Naive thymus-derived CD4-positive, alpha-beta T cell (primary cell): ENCODE measurements at regions not wholly inside any gene's neighbourhood (a gene's known extent, or its start where the extent isn't known, plus 50 kb on each side); places are given as distances from the start of the nearest gene placed in this dataset.

Experiments
- ATAC-seq: fragments of 150-1000 bp; cut with Tn5 transposase; 2 replicates; pipeline ENCODE4 v1.10.0; 2021; ENCODE audit warnings: mild to moderate bottlenecking, moderate library complexity
- CTCF ChIA-PET: fragments of 350-600 bp; sonication (Branson Sonifier 250); formaldehyde crosslinking; loops from one replicate; lab custom pipeline; 2021; ENCODE audit warnings: antibody characterized with exemption; lab: Charles Lee
- POLR2A ChIA-PET: fragments of 350-600 bp; sonication (Branson Sonifier 250); formaldehyde crosslinking; loops from one replicate; lab custom pipeline; 2021; ENCODE audit warnings: antibody characterized with exemption, inconsistent platforms; lab: Charles Lee
- DNase-seq, 9 donors: peaks; one replicate each; pipeline versions ENCODE4 v3.0.0 to v3.0.0-alpha.2; 2020 to 2022; ENCODE audit warnings: mixed read lengths in 1 of 9
- H3K27ac ChIP-seq: one replicate; pipeline ENCODE4 v1.7.0; 2013; ENCODE audit warnings: mild to moderate bottlenecking, low read depth, low read length, moderate library complexity
- H3K27me3 ChIP-seq, 2 donors: one replicate each; pipeline ENCODE4 v1.7.0; 2013; ENCODE audit warnings: low read length in 2 of 2, mild to moderate bottlenecking in 2 of 2, moderate library complexity in 2 of 2; ENCODE audit not compliant: control insufficient read depth in 2 of 2, insufficient read depth in 2 of 2
- H3K36me3 ChIP-seq, 3 experiments: 1 replicate in 2 of 3; 2 replicates in 1 of 3; pipeline ENCODE4 v1.7.0; 2013; ENCODE audit warnings: low read length in 3 of 3, mild to moderate bottlenecking in 3 of 3, moderate library complexity in 1 of 3; ENCODE audit not compliant: insufficient read depth in 3 of 3, control insufficient read depth in 2 of 3
- H3K4me1 ChIP-seq, 2 donors: one replicate each; pipeline ENCODE4 v1.7.0; 2013; ENCODE audit warnings: low read length in 2 of 2, mild to moderate bottlenecking in 2 of 2, moderate library complexity in 1 of 2; ENCODE audit not compliant: control insufficient read depth in 2 of 2, insufficient read depth in 2 of 2
- H3K4me3 ChIP-seq: 2 replicates; pipeline ENCODE4 v1.7.0; 2013; ENCODE audit warnings: mild to moderate bottlenecking, low read length
- H3K9me3 ChIP-seq, 3 experiments: 1 replicate in 2 of 3; 2 replicates in 1 of 3; pipeline ENCODE4 v1.7.0; 2013; ENCODE audit warnings: low read length in 3 of 3; ENCODE audit not compliant: control insufficient read depth in 2 of 3
- H3K27ac Mint-ChIP-seq, 9 donors: one replicate each; pipeline ENCODE4 v1.8.0; 2020 to 2022; ENCODE audit warnings: mixed read lengths in 9 of 9, mild to moderate bottlenecking in 8 of 9, moderate library complexity in 5 of 9, inconsistent platforms in 2 of 9
- H3K27me3 Mint-ChIP-seq, 5 donors: one replicate each; pipeline ENCODE4 v1.8.0; 2021 to 2022; ENCODE audit warnings: mixed read lengths in 5 of 5, mild to moderate bottlenecking in 1 of 5
- H3K36me3 Mint-ChIP-seq, 5 donors: one replicate each; pipeline ENCODE4 v1.8.0; 2020 to 2022; ENCODE audit warnings: mixed read lengths in 5 of 5, mild to moderate bottlenecking in 3 of 5, inconsistent platforms in 1 of 5
- H3K4me1 Mint-ChIP-seq, 7 donors: one replicate each; pipeline ENCODE4 v1.8.0; 2020 to 2022; ENCODE audit warnings: mixed read lengths in 7 of 7, mild to moderate bottlenecking in 3 of 7, inconsistent platforms in 1 of 7
- H3K4me3 Mint-ChIP-seq, 10 donors: one replicate each; pipeline ENCODE4 v1.8.0; 2020 to 2022; ENCODE audit warnings: mild to moderate bottlenecking in 10 of 10, mixed read lengths in 10 of 10, moderate library complexity in 6 of 10, inconsistent platforms in 2 of 10
- H3K9me3 Mint-ChIP-seq, 11 donors: one replicate each; pipeline ENCODE4 v1.8.0; 2020 to 2022; ENCODE audit warnings: mixed read lengths in 11 of 11, mild to moderate bottlenecking in 4 of 11, inconsistent platforms in 1 of 11, moderate library complexity in 1 of 11
- intact Hi-C, 2 donors: fragments of 100-400 bp; cut with micrococcal nuclease; formaldehyde crosslinking; loops; one replicate each; pipeline ENCODE4 v1.15.1; 2023

DNA sequence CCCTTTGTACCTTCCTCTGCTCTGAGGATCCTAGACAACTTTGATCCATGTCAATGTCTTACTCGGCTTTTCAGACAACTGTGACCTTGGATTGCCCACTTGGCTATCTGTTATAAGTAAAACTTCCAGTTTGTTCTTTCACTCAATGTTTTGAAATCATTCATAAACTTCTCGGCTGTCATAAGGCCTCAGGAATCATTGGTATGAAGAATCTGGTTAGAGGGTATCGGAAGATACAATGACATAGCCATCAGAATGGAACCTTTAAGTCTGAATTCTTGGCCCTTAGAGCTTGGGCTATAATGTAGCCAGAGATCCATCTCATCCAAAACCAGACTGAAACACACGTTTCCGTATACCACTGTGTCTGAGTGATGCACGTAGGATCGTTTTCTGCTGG lies 59.0 kb upstream of the WDR1 start:
- Histone ChIP-seq H3K4me3 (no peak overlapping the region), H3K9me3 (no peaks in the 10 kb centered on the region), H3K36me3 (no peaks in the 10 kb centered on the region), H3K4me1 (no peaks in the 10 kb centered on the region), H3K27ac (no peak overlapping the region), H3K27me3 (no peaks in the 10 kb centered on the region)
- Mint-ChIP-seq H3K4me3 (no peak overlapping the region), H3K4me1 (peaks cover 0 to 6% (median 0%) of the 10 kb centered on the region in 7 donors), H3K27me3 (peaks cover 0 to 5% (median 0%) of the 10 kb centered on the region in 5 donors), H3K9me3 (peaks cover 0 to 5% (median 0%) of the 10 kb centered on the region in 11 donors), H3K27ac (no peak overlapping the region), H3K36me3 (peaks cover 0 to 7% (median 0%) of the 10 kb centered on the region in 5 donors)
- intact Hi-C loops: no loop called here
- ChIA-PET POLR2A (no interaction called here), CTCF (no interaction called here)
- no peak for ATAC-seq
- no peak for DNase-seq

GRCh38 chr4:10173754-10174749 lies 57.5 kb upstream of the WDR1 start:
- no peak overlapping the region for H3K4me3 ChIP-seq
- H3K4me1 Mint-ChIP-seq: no peaks in the 10 kb centered on the region
- CTCF ChIA-PET: interaction anchor here (0.6 kb wide), 2 partner anchors 10 to 642 kb away, joined by 3 read pairs; no protein-coding TSS in a partner anchor
- H3K4me3 Mint-ChIP-seq: no peak overlapping the region
- intact Hi-C loops: no loop called here
- H3K9me3 Mint-ChIP-seq: peaks cover 0 to 2% (median 0%) of the 10 kb centered on the region in 11 donors
- no peak overlapping the region for H3K27ac Mint-ChIP-seq
- H3K36me3 Mint-ChIP-seq: peaks cover 0 to 2% (median 0%) of the 10 kb centered on the region in 5 donors
- POLR2A ChIA-PET: no interaction called here
- peaks cover 0 to 5% (median 0%) of the 10 kb centered on the region in 5 donors for H3K27me3 Mint-ChIP-seq
- H3K9me3 ChIP-seq: no peaks in the 10 kb centered on the region
- H3K4me1 ChIP-seq: no peaks in the 10 kb centered on the region
- H3K27me3 ChIP-seq: no peaks in the 10 kb centered on the region
- DNase-seq: no peak
- H3K27ac ChIP-seq: no peak overlapping the region
- no peak for ATAC-seq
- H3K36me3 ChIP-seq: no peaks in the 10 kb centered on the region

GRCh38 chr4:10173037-10173753 lies 56.6 kb upstream of the WDR1 start:
- H3K36me3 ChIP-seq: no peaks in the 10 kb centered on the region
- POLR2A ChIA-PET: no interaction called here
- intact Hi-C loops: no loop called here
- Mint-ChIP-seq H3K36me3 (no peaks in the 10 kb centered on the region), H3K27ac (no peak overlapping the region), H3K4me3 (no peak overlapping the region), H3K4me1 (no peaks in the 10 kb centered on the region), H3K9me3 (peaks cover 0 to 2% (median 0%) of the 10 kb centered on the region in 11 donors), H3K27me3 (peaks cover 0 to 5% (median 0%) of the 10 kb centered on the region in 5 donors)
- H3K27me3 ChIP-seq: no peaks in the 10 kb centered on the region
- H3K4me1 ChIP-seq: no peaks in the 10 kb centered on the region
- DNase-seq: no peak
- ATAC-seq: peak; percentile 76
- H3K4me3 ChIP-seq: no peak overlapping the region
- CTCF ChIA-PET: no interaction called here
- no peaks in the 10 kb centered on the region for H3K9me3 ChIP-seq
- H3K27ac ChIP-seq: no peak overlapping the region

- ChIA-PET POLR2A (no interaction called here), CTCF (no interaction called here)
- no peak overlapping the region for H3K27ac ChIP-seq
Measured at GRCh38 chr4:10172278-10172921, 55.8 kb upstream of the WDR1 start.

GRCh38 chr4:10171055-10171454 lies 54.5 kb upstream of the WDR1 start:
- no peak overlapping the region for H3K4me3 ChIP-seq
- H3K4me1 ChIP-seq: no peaks in the 10 kb centered on the region
- H3K9me3 ChIP-seq: no peaks in the 10 kb centered on the region
- POLR2A ChIA-PET: interaction anchor here (0.8 kb wide), 1 partner anchor 54 kb away, joined by 3 read pairs; the partner anchor contains the start of gene WDR1
- no peaks in the 10 kb centered on the region for H3K36me3 ChIP-seq
- intact Hi-C loops: no loop called here
- no peaks in the 10 kb centered on the region for H3K4me1 Mint-ChIP-seq
- no peak overlapping the region for H3K27ac Mint-ChIP-seq
- H3K4me3 Mint-ChIP-seq: no peak overlapping the region
- H3K36me3 Mint-ChIP-seq: no peaks in the 10 kb centered on the region
- ATAC-seq (no peak), DNase-seq (no peak)
- H3K27me3 Mint-ChIP-seq: peaks cover 0 to 5% (median 0%) of the 10 kb centered on the region in 5 donors
- no peak overlapping the region for H3K27ac ChIP-seq
- no peaks in the 10 kb centered on the region for H3K27me3 ChIP-seq
- CTCF ChIA-PET: interaction anchor here (1.1 to 1.3 kb wide), 2 partner anchors 10 to 378 kb away, joined by 3 to 4 read pairs; no protein-coding TSS in a partner anchor
- H3K9me3 Mint-ChIP-seq: peaks cover 0 to 2% (median 0%) of the 10 kb centered on the region in 11 donors

More at GRCh38 chr4:10172278-10172921, 55.8 kb upstream of the WDR1 start:
- Mint-ChIP-seq H3K4me1 (no peaks in the 10 kb centered on the region), H3K4me3 (no peak overlapping the region), H3K36me3 (no peaks in the 10 kb centered on the region), H3K9me3 (peaks cover 0 to 2% (median 0%) of the 10 kb centered on the region in 11 donors), H3K27me3 (peaks cover 0 to 5% (median 0%) of the 10 kb centered on the region in 5 donors), H3K27ac (no peak overlapping the region)
- no peak for DNase-seq
- no peaks in the 10 kb centered on the region for H3K9me3 ChIP-seq
- H3K4me3 ChIP-seq: no peak overlapping the region
- ATAC-seq: no peak
- no peaks in the 10 kb centered on the region for H3K27me3 ChIP-seq
- no peaks in the 10 kb centered on the region for H3K36me3 ChIP-seq
- no peaks in the 10 kb centered on the region for H3K4me1 ChIP-seq
- intact Hi-C loops: no loop called here

DNA sequence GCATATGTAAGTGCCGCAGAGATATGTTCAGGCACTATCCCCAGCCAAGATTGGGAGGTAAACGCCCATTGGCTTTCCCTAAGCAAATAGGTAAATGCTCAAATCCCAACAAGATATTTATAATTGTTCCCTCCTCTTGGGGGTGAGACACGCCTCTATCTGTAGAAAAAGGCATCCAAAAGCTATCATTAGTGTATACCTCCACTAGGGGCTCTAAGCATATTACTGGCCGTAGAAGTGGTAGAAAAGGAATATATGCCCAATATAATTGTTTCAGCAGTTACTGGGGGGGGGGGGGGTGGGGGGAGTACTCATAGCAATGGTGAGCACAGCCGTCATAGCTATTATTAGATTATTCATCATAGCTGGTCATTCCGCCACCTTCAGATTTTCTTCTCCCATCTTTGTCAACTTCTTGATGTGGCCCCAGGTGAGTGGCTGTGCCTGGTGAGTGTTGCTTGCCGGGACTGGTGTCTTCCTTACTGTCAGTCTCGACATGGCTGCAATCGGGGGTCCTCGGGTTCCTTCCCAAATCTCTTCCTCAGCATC lies 53.3 kb upstream of the WDR1 start:
- CTCF ChIA-PET: no interaction called here
- H3K27me3 Mint-ChIP-seq: peaks cover 0 to 5% (median 0%) of the 10 kb centered on the region in 5 donors

More for the DNA sequence above, 53.3 kb upstream of the WDR1 start:
- ATAC-seq (no peak), DNase-seq (no peak)
- no peak overlapping the region for H3K4me3 Mint-ChIP-seq
- POLR2A ChIA-PET: no interaction called here
- Histone ChIP-seq H3K4me1 (no peaks in the 10 kb centered on the region), H3K27me3 (no peaks in the 10 kb centered on the region), H3K36me3 (no peaks in the 10 kb centered on the region), H3K27ac (no peak overlapping the region), H3K9me3 (no peaks in the 10 kb centered on the region), H3K4me3 (no peak overlapping the region)
- H3K36me3 Mint-ChIP-seq: no peaks in the 10 kb centered on the region
- intact Hi-C loops: no loop called here
- H3K4me1 Mint-ChIP-seq: peaks cover 0 to 3% (median 1%) of the 10 kb centered on the region in 7 donors
- no peak overlapping the region for H3K27ac Mint-ChIP-seq
- H3K9me3 Mint-ChIP-seq: no peaks in the 10 kb centered on the region
